SK-N-SH (cell line): ENCODE measurements at regions not wholly inside any gene's neighbourhood (a gene's known extent, or its start where the extent isn't known, plus 50 kb on each side); places are given as distances from the start of the nearest gene placed in this dataset.

Experiments
- CTCF ChIA-PET: fragments of 300-600, 350-600 bp; formaldehyde crosslinking; extraction: SDS; loops from one replicate; lab custom pipeline; 2021; lab: Yijun Ruan, JAX
- POLR2A ChIA-PET: fragments of 350-600 bp; sonication (Branson Sonifier 250); formaldehyde crosslinking; extraction: SDS; loops from one replicate; lab custom pipeline; 2020; ENCODE audit warnings: antibody characterized with exemption, inconsistent platforms; lab: Yijun Ruan, JAX
- DNase-seq: peaks from one replicate; pipeline ENCODE4 v3.0.0; 2012
- H2AFZ ChIP-seq: fragments of 200-600 bp; sonication (generic); 2 replicates; pipeline ENCODE4 v1.8.1; 2016; ENCODE audit warnings: antibody characterized with exemption, mild to moderate bottlenecking, low read depth
- H3F3A ChIP-seq: fragments of 200-600 bp; sonication (generic); replicated peaks from 2 replicates; pipeline ENCODE3; 2016; ENCODE audit warnings: antibody characterized with exemption, mild to moderate bottlenecking; ENCODE audit not compliant: insufficient read depth
- H3K27ac ChIP-seq, 2 experiments: fragments of 200-500 bp in 1 of 2; fragments of 200-600 bp in 1 of 2; sonication (Bioruptor generic) in 1 of 2; sonication (generic), shearing (Covaris generic) in 1 of 2; 2 replicates each; pipeline versions ENCODE4 v1.5.1 to v1.6.1; 2014 to 2016; ENCODE audit warnings: low read depth in 2 of 2, inconsistent platforms in 1 of 2, low read length in 1 of 2, mild to moderate bottlenecking in 1 of 2, mixed read lengths in 1 of 2
- H3K27me3 ChIP-seq: fragments of 200-600 bp; sonication (generic), shearing (Covaris generic); 2 replicates; pipeline ENCODE4 v1.6.1; 2016; ENCODE audit warnings: mixed run types; ENCODE audit not compliant: insufficient read depth
- H3K36me3 ChIP-seq, 2 experiments: fragments of 200-500 bp in 1 of 2; fragments of 200-600 bp in 1 of 2; sonication (Bioruptor generic) in 1 of 2; sonication (generic) in 1 of 2; replicated peaks in 1 of 2; 2 replicates each; pipeline versions ENCODE3 to v1.5.1; 2014 to 2016; ENCODE audit warnings: low read length in 1 of 2, mild to moderate bottlenecking in 1 of 2; ENCODE audit not compliant: insufficient read depth in 2 of 2, control insufficient read depth in 1 of 2
- H3K4me1 ChIP-seq, 2 experiments: fragments of 200-500 bp in 1 of 2; fragments of 200-600 bp in 1 of 2; sonication (Bioruptor generic) in 1 of 2; sonication (generic), shearing (Covaris generic) in 1 of 2; 2 replicates each; pipeline versions ENCODE4 v1.5.1 to v1.6.1; 2014 to 2016; ENCODE audit warnings: low read depth in 1 of 2, low read length in 1 of 2, mixed run types in 1 of 2; ENCODE audit not compliant: insufficient read depth in 2 of 2, control insufficient read depth in 1 of 2
- H3K4me2 ChIP-seq: fragments of 200-600 bp; sonication (generic), shearing (Covaris generic); 2 replicates; pipeline ENCODE4 v1.6.1; 2017; ENCODE audit warnings: mixed run types
- H3K4me3 ChIP-seq, 2 experiments: fragments of 200-500 bp in 1 of 2; fragments of 200-600 bp in 1 of 2; sonication (Bioruptor generic) in 1 of 2; sonication (generic), shearing (Covaris generic) in 1 of 2; 2 replicates each; pipeline versions ENCODE4 v1.5.1 to v1.8.1; 2014 to 2016; ENCODE audit warnings: low read depth in 2 of 2, inconsistent platforms in 1 of 2, low read length in 1 of 2, mild to moderate bottlenecking in 1 of 2, mixed read lengths in 1 of 2, moderate library complexity in 1 of 2
- H3K79me2 ChIP-seq: fragments of 200-600 bp; sonication (generic); 2 replicates; pipeline ENCODE4 v1.8.1; 2017; ENCODE audit warnings: mild to moderate bottlenecking; ENCODE audit not compliant: insufficient read depth
- H3K9ac ChIP-seq: fragments of 200-600 bp; sonication (generic); 2 replicates; pipeline ENCODE4 v1.6.1; 2017; ENCODE audit warnings: mixed run types
- H3K9me2 ChIP-seq: fragments of 200-600 bp; sonication (generic); 2 replicates; pipeline ENCODE4 v1.6.1; 2017; ENCODE audit warnings: mixed run types
- H3K9me3 ChIP-seq: fragments of 200-600 bp; sonication (generic); 2 replicates; pipeline ENCODE4 v1.6.1; 2017; ENCODE audit warnings: mixed run types, mild to moderate bottlenecking, moderate library complexity
- H4K20me1 ChIP-seq: fragments of 200-600 bp; sonication (generic); 2 replicates; pipeline ENCODE4 v1.6.1; 2017; ENCODE audit warnings: mild to moderate bottlenecking, mixed run types; ENCODE audit not compliant: insufficient read depth
- CHD2 ChIP-seq: fragments of 150-350 bp; IDR thresholded peaks from 2 replicates; pipeline ENCODE4 v1.6.1; 2018; ENCODE audit warnings: low read length; ENCODE audit not compliant: partially characterized antibody
- CTCF ChIP-seq: fragments of 200-600 bp; sonication (generic); IDR thresholded peaks from 2 replicates; pipeline ENCODE4 v1.6.1; 2017; ENCODE audit warnings: antibody characterized with exemption, mild to moderate bottlenecking, moderate library complexity
- EP300 ChIP-seq, 2 experiments: IDR thresholded peaks; 2 replicates each; pipeline versions ENCODE4 v1.4.0 to v1.6.1; 2012; ENCODE audit warnings: borderline replicate concordance in 1 of 2, low read depth in 1 of 2, low read length in 1 of 2
- EZH2phosphoT487 ChIP-seq: fragments of 200-600 bp; sonication (generic); IDR thresholded peaks from 2 replicates; pipeline ENCODE4 v1.6.1; 2017; ENCODE audit warnings: low read depth, mixed run types, mild to moderate bottlenecking, antibody characterized with exemption, moderate library complexity, borderline replicate concordance
- FOXJ3 ChIP-seq: sonication (generic); formaldehyde crosslinking; IDR thresholded peaks from 2 replicates; pipeline ENCODE4 v1.5.1; 2020; ENCODE audit warnings: mild to moderate bottlenecking, missing genetic modification reagents
- GABPA ChIP-seq: IDR thresholded peaks from 2 replicates; pipeline ENCODE4 v1.4.0; 2012; ENCODE audit warnings: low read depth, mild to moderate bottlenecking
- GATA2 ChIP-seq: sonication (generic); formaldehyde crosslinking; IDR thresholded peaks from 2 replicates; pipeline ENCODE4 v1.5.0; 2020; ENCODE audit warnings: mild to moderate bottlenecking, missing genetic modification reagents
- JUND ChIP-seq: IDR thresholded peaks from 2 replicates; pipeline ENCODE4 v1.4.0; 2012
- NRF1 ChIP-seq: IDR thresholded peaks from 2 replicates; pipeline ENCODE4 v1.6.1; 2012; ENCODE audit warnings: low read depth, mild to moderate bottlenecking, low read length
- RAD21 ChIP-seq: IDR thresholded peaks from 2 replicates; pipeline ENCODE4 v1.6.1; 2012; ENCODE audit warnings: mild to moderate bottlenecking, low read length
- RCOR1 ChIP-seq: fragments of 150-350 bp; IDR thresholded peaks from 2 replicates; pipeline ENCODE4 v1.6.1; 2017; ENCODE audit warnings: antibody characterized with exemption, low read length
- RXRA ChIP-seq: IDR thresholded peaks from 2 replicates; pipeline ENCODE4 v1.4.0; 2012; ENCODE audit warnings: low read depth, mild to moderate bottlenecking, borderline replicate concordance
- SIN3A ChIP-seq: IDR thresholded peaks from 2 replicates; pipeline ENCODE4 v1.6.1; 2012; ENCODE audit warnings: low read depth, mild to moderate bottlenecking, low read length, moderate library complexity, borderline replicate concordance
- TEAD4 ChIP-seq: IDR thresholded peaks from 2 replicates; pipeline ENCODE4 v1.4.0; 2012; ENCODE audit warnings: mild to moderate bottlenecking, borderline replicate concordance; ENCODE audit not compliant: insufficient read depth
- YY1 ChIP-seq: IDR thresholded peaks from 2 replicates; pipeline ENCODE4 v1.4.0; 2012; ENCODE audit warnings: low read depth, mild to moderate bottlenecking
- ZBTB33 ChIP-seq: IDR thresholded peaks from 2 replicates; pipeline ENCODE4 v1.4.0; 2012; ENCODE audit warnings: low read depth, borderline replicate concordance
- WGBS: methylation state at CpG from one replicate; pipeline ENCODE4 v1.1.6; 2017; ENCODE audit warnings: low lambda C conversion rate; 5-methylcytosine and 5-hydroxymethylcytosine counted together

GRCh38 chr5:5031665-5032064, 108.5 kb upstream of the ADAMTS16 start:
- Histone ChIP-seq H3K9ac (no peak overlapping the region), H3K79me2 (no peaks in the 10 kb centered on the region), H3K9me2 (no peaks in the 10 kb centered on the region), H3K4me1 (no peaks in the 10 kb centered on the region), H2AFZ (no peak overlapping the region), H3K4me2 (no peak overlapping the region), H3K27ac (no peak overlapping the region), H3K36me3 (no peaks in the 10 kb centered on the region), H3K27me3 (no peaks in the 10 kb centered on the region; the same call in 1 of the 2 replicates), H3K4me3 (no peak overlapping the region), H4K20me1 (no peaks in the 10 kb centered on the region), H3K9me3 (no peaks in the 10 kb centered on the region), H3F3A (no peaks in the 10 kb centered on the region)
- CTCF ChIA-PET: no interaction called here
- no peak for DNase-seq
- TF ChIP-seq RXRA (no peak), GATA2 (CRISPR knock-in tag) (no peak), GABPA (no peak), TEAD4 (no peak), EP300 (IDR thresholded peaks at IDR 0.05; ENCODE audit: borderline replicate concordance in 1 of 2, low read depth in 1 of 2, low read length in 1 of 2) (no peak), SIN3A (no peak), EZH2phosphoT487 (no peak), JUND (no peak), RAD21 (no peak), RCOR1 (no peak), NRF1 (no peak)
- POLR2A ChIA-PET: no interaction called here
- 33% methylated on average over 6 of the region's 6 CpGs for WGBS

- 13% methylated on average over 1 of the region's 1 CpG for WGBS
- ChIA-PET POLR2A (no interaction called here), CTCF (interaction anchor here (0.6 to 1.9 kb wide), 3 partner anchors 10 to 158 kb away, joined by 3 to 5 read pairs (median 3); no protein-coding TSS in a partner anchor)
- Histone ChIP-seq H3F3A (no peaks in the 10 kb centered on the region), H3K36me3 (no peaks in the 10 kb centered on the region), H3K27me3 (no peaks in the 10 kb centered on the region; the same call in 1 of the 2 replicates), H4K20me1 (no peaks in the 10 kb centered on the region), H3K4me3 (no peak overlapping the region), H3K27ac (no peak overlapping the region), H3K9ac (no peak overlapping the region), H3K4me1 (no peaks in the 10 kb centered on the region), H3K9me2 (no peaks in the 10 kb centered on the region), H3K9me3 (no peaks in the 10 kb centered on the region), H2AFZ (no peak overlapping the region), H3K79me2 (no peaks in the 10 kb centered on the region), H3K4me2 (no peak overlapping the region)
- TF ChIP-seq CTCF: no peak
- TF ChIP-seq GATA2 (CRISPR knock-in tag): no peak
- no peak for TF ChIP-seq CHD2
- TF ChIP-seq SIN3A: no peak
- TF ChIP-seq ZBTB33: no peak
- no peak for TF ChIP-seq YY1
- TF ChIP-seq FOXJ3 (CRISPR knock-in tag): no peak
- no peak for DNase-seq
Measured at GRCh38 chr5:5037674-5038073, 102.5 kb upstream of the ADAMTS16 start.
